Fibroblast of skin of right quadriceps (primary cell): ENCODE measurements at regions not wholly inside any gene's neighbourhood (a gene's known extent, or its start where the extent isn't known, plus 50 kb on each side); places are given as distances from the start of the nearest gene placed in this dataset.

Experiments
- DNase-seq: peaks from one replicate; pipeline ENCODE4 v3.0.0-alpha.2; 2013

GRCh38 chr3:24945563-24945962 lies 450.9 kb upstream of the THRB start:
- DNase-seq, result no peak

GRCh38 chr3:24947103-24947502 lies 452.5 kb upstream of the THRB start:
- no peak for DNase-seq

GRCh38 chr3:24951180-24951579 lies 456.5 kb upstream of the THRB start:
- DNase-seq, result no peak

- no peak for DNase-seq
Measured at GRCh38 chr3:24952388-24952787, 457.7 kb upstream of the THRB start.

GRCh38 chr3:24953060-24953771 lies 458.6 kb upstream of the THRB start:
- DNase-seq, result no peak

GRCh38 chr3:24956613-24957012 lies 462.0 kb upstream of the THRB start:
- DNase-seq, result no peak

- no peak for DNase-seq
Measured at GRCh38 chr3:24958271-24958670, 463.6 kb upstream of the THRB start.

- DNase-seq, result no peak
Measured at GRCh38 chr3:24958910-24959447, 464.3 kb upstream of the THRB start.

- DNase-seq, result peak; percentile 37
Measured at GRCh38 chr3:24963762-24964625, 464.1 kb upstream of the RARB start.

- peak; percentile 17 for DNase-seq
Measured at GRCh38 chr3:24965706-24966385, 462.2 kb upstream of the RARB start.

- DNase-seq, result no peak
Measured at GRCh38 chr3:24968036-24968435, 460.0 kb upstream of the RARB start.

- no peak for DNase-seq
Measured at GRCh38 chr3:24972491-24972890, 455.6 kb upstream of the RARB start.

GRCh38 chr3:24981309-24981708 lies 446.8 kb upstream of the RARB start:
- no peak for DNase-seq

GRCh38 chr3:24981924-24982323 lies 446.1 kb upstream of the RARB start:
- no peak for DNase-seq

GRCh38 chr3:24985668-24986067 lies 442.4 kb upstream of the RARB start:
- DNase-seq, result no peak

- no peak for DNase-seq
Measured at GRCh38 chr3:24986612-24987011, 441.5 kb upstream of the RARB start.

GRCh38 chr3:24999357-24999756 lies 428.7 kb upstream of the RARB start:
- no peak for DNase-seq

GRCh38 chr3:25000971-25001591 lies 427.0 kb upstream of the RARB start:
- DNase-seq, result peak; percentile 50

GRCh38 chr3:25002052-25002451 lies 426.0 kb upstream of the RARB start:
- no peak for DNase-seq

- peak; percentile 56 for DNase-seq
Measured at GRCh38 chr3:25007974-25008658, 419.9 kb upstream of the RARB start.

GRCh38 chr3:25009665-25010064 lies 418.4 kb upstream of the RARB start:
- no peak for DNase-seq

- DNase-seq, result no peak
Measured at GRCh38 chr3:25015599-25015998, 412.5 kb upstream of the RARB start.
